ENCODE measurements at regions not wholly inside any gene's neighbourhood (a gene's known extent, or its start where the extent isn't known, plus 50 kb on each side); places are given as distances from the start of the nearest gene placed in this dataset.

- TF ChIP-seq TAF1 (IDR thresholded peaks at IDR 0.05; ENCODE audit: borderline replicate concordance, insufficient read depth, low read length) = no peak
- no peak for TF ChIP-seq FOXP2 (optimal IDR thresholded peaks at IDR 0.05; ENCODE audit: borderline replicate concordance, extremely low read depth, extremely low read length, insufficient read depth)
- TF ChIP-seq REST (IDR thresholded peaks at IDR 0.05; ENCODE audit: insufficient read depth in 1 of 2, low read depth in 2 of 2, low read length in 2 of 2) = no peak
- TF ChIP-seq SIN3A (IDR thresholded peaks at IDR 0.05; ENCODE audit: borderline replicate concordance, insufficient read depth, low read length) = no peak
- no peak for TF ChIP-seq POLR2AphosphoS5 (IDR thresholded peaks at IDR 0.05; ENCODE audit: low read depth, low read length)
Measured at GRCh38 chr11:13168271-13168670, 109.3 kb upstream of the BMAL1 start.

- TF ChIP-seq SIN3A (IDR thresholded peaks at IDR 0.05; ENCODE audit: borderline replicate concordance, insufficient read depth, low read length) = no peak
- no peak for TF ChIP-seq FOXP2 (optimal IDR thresholded peaks at IDR 0.05; ENCODE audit: borderline replicate concordance, extremely low read depth, extremely low read length, insufficient read depth)
- TF ChIP-seq POLR2AphosphoS5 (IDR thresholded peaks at IDR 0.05; ENCODE audit: low read depth, low read length) = no peak
- TF ChIP-seq REST (IDR thresholded peaks at IDR 0.05; ENCODE audit: insufficient read depth in 1 of 2, low read depth in 2 of 2, low read length in 2 of 2) = no peak
- TF ChIP-seq TAF1 (IDR thresholded peaks at IDR 0.05; ENCODE audit: borderline replicate concordance, insufficient read depth, low read length) = no peak
Measured at GRCh38 chr11:13169709-13170108, 107.9 kb upstream of the BMAL1 start.

GRCh38 chr11:13174090-13174489 lies 103.5 kb upstream of the BMAL1 start:
- no peak for TF ChIP-seq SIN3A (IDR thresholded peaks at IDR 0.05; ENCODE audit: borderline replicate concordance, insufficient read depth, low read length)
- TF ChIP-seq REST (IDR thresholded peaks at IDR 0.05; ENCODE audit: insufficient read depth in 1 of 2, low read depth in 2 of 2, low read length in 2 of 2) = no peak
- no peak for TF ChIP-seq FOXP2 (optimal IDR thresholded peaks at IDR 0.05; ENCODE audit: borderline replicate concordance, extremely low read depth, extremely low read length, insufficient read depth)
- no peak for TF ChIP-seq POLR2AphosphoS5 (IDR thresholded peaks at IDR 0.05; ENCODE audit: low read depth, low read length)
- no peak for TF ChIP-seq TAF1 (IDR thresholded peaks at IDR 0.05; ENCODE audit: borderline replicate concordance, insufficient read depth, low read length)

GRCh38 chr11:13183094-13183825 lies 94.3 kb upstream of the BMAL1 start:
- TF ChIP-seq SIN3A (IDR thresholded peaks at IDR 0.05; ENCODE audit: borderline replicate concordance, insufficient read depth, low read length) = no peak
- no peak for TF ChIP-seq REST (IDR thresholded peaks at IDR 0.05; ENCODE audit: insufficient read depth in 1 of 2, low read depth in 2 of 2, low read length in 2 of 2)
- no peak for TF ChIP-seq POLR2AphosphoS5 (IDR thresholded peaks at IDR 0.05; ENCODE audit: low read depth, low read length)
- TF ChIP-seq TAF1 (IDR thresholded peaks at IDR 0.05; ENCODE audit: borderline replicate concordance, insufficient read depth, low read length) = no peak
- TF ChIP-seq FOXP2 (optimal IDR thresholded peaks at IDR 0.05; ENCODE audit: borderline replicate concordance, extremely low read depth, extremely low read length, insufficient read depth) = no peak
